ENCODE measurements at regions not wholly inside any gene's neighbourhood (a gene's known extent, or its start where the extent isn't known, plus 50 kb on each side); places are given as distances from the start of the nearest gene placed in this dataset.
"Not testable (repeated sequence)": the region's sequence is repeated elsewhere in the genome, so short reads cannot be mapped to it uniquely, and the experiment has no call there.

DNA sequence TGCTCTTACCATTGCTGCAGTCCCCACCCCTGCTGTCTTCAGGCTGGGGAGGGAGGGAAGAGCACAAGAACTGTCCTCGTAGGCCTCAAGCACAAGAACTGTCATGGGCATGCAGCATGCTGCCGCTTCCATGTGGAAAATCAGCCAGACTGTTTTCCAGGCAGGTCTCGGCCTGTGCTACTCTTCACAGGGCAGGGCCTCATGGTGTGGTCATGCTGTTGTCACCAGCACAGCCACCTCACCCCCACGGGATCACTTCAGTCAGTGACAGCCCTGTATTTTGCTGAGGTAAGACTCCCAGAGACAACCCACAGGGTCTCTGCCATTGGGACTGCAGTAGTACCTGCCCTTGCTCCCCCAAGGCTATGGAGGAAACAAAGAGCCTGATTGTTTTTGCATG lies 205.3 kb downstream of the NAP1L3 start:
- H3K4me1 Mint-ChIP-seq (ENCODE audit: low read depth), result no peaks in the 10 kb centered on the region
- H3K36me3 Mint-ChIP-seq (ENCODE audit: low read depth), result no peaks in the 10 kb centered on the region
- CTCF ChIA-PET, result no interaction called here
- no peak overlapping the region for H3K4me3 Mint-ChIP-seq
- H3K9me3 Mint-ChIP-seq, result no peaks in the 10 kb centered on the region
- DNase-seq, result no peak
- no peaks in the 10 kb centered on the region for H3K27me3 Mint-ChIP-seq (ENCODE audit: low read depth)
- no peak overlapping the region for H3K27ac Mint-ChIP-seq
- intact Hi-C loops (cut with micrococcal nuclease), result no loop called here

DNA sequence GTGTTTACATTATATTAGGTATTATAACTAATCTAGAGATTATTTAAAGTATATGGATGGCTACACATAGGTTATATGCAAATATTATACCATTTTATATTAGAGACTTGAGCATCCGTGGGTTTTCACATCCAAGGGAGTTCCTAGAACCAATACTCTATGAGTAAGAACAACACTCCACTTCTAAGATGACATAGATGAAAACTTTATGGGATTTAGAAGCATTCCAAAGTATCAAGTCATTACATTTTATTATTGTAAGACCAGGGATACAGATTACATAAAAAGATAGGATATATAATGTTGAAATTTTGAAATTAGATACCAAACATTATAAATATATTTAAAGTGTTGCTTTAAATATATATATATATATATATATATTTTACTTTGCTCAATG lies 207.0 kb downstream of the NAP1L3 start:
- Mint-ChIP-seq H3K4me3 (no peak overlapping the region), H3K36me3 (ENCODE audit: low read depth) (no peaks in the 10 kb centered on the region), H3K27ac (no peak overlapping the region), H3K9me3 (no peaks in the 10 kb centered on the region), H3K27me3 (ENCODE audit: low read depth) (no peaks in the 10 kb centered on the region), H3K4me1 (ENCODE audit: low read depth) (no peaks in the 10 kb centered on the region)
- no peak for DNase-seq
- intact Hi-C loops (cut with micrococcal nuclease), result no loop called here
- CTCF ChIA-PET, result no interaction called here

DNA sequence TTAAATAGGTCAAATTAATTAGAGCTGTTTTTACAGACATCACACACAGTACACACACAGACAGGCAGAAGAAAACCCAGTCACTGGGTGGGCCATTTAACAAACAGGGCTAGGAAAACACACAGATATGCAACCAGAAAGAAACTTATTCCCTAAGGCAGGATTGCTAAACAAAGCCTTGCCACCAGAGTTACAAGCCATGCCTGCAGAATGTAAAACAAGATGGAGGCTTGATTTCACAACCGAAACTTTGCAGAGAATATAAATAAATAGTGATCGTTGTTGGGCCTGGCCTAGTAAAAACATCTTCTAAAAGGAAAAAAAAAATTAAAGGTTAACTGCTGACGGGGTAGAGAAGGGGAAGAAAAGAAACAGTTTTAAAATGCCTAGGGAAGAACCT lies 212.3 kb downstream of the NAP1L3 start:
- Mint-ChIP-seq H3K36me3 (ENCODE audit: low read depth) (no peaks in the 10 kb centered on the region), H3K27me3 (ENCODE audit: low read depth) (no peaks in the 10 kb centered on the region), H3K4me1 (ENCODE audit: low read depth) (no peaks in the 10 kb centered on the region), H3K27ac (no peak overlapping the region), H3K4me3 (no peak overlapping the region), H3K9me3 (no peaks in the 10 kb centered on the region)
- DNase-seq, result no peak
- CTCF ChIA-PET, result no interaction called here
- intact Hi-C loops (cut with micrococcal nuclease), result no loop called here

DNA sequence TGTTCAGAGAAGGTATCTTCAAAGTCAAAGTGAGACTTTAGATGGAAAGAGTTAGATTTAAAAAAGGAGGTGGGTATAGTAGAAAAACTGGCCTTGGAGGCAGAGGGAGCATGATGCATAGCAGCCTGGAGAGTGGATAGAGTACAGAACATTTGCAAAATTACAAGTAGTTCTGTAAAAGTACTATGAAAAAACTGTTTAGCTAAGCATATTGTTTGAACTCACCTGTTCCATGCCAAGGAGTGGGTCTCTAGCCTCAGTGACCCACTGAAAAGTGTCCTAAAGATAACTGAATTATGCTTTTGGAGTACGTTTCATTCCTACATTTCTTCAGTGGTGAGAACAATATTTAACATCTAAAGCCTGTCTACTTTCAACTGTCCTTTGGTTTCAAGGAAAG lies 218.9 kb downstream of the NAP1L3 start:
- Mint-ChIP-seq H3K36me3 (ENCODE audit: low read depth) (no peaks in the 10 kb centered on the region), H3K4me1 (ENCODE audit: low read depth) (no peaks in the 10 kb centered on the region), H3K27ac (no peak overlapping the region), H3K27me3 (ENCODE audit: low read depth) (no peaks in the 10 kb centered on the region), H3K9me3 (no peaks in the 10 kb centered on the region), H3K4me3 (no peak overlapping the region)
- DNase-seq, result no peak
- CTCF ChIA-PET, result no interaction called here
- intact Hi-C loops (cut with micrococcal nuclease), result no loop called here

DNA sequence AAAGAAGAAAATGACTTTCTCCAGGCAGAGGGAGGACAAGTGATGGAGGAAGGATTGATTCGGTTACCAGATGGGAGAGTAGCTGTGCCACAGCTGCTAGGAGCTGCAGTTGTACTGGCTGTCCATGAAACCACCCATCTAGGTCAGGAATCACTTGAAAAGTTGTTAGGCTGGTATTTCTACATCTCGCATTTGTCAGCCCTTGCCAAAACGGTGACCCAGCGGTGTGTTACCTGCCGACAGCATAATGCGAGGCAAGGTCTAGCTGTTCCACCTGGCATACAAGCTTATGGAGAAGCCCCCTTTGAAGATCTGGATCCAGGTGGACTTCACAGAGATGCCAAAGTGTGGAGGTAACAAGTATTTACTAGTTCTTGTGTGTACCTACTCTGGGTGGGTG lies 238.7 kb downstream of the NAP1L3 start:
- not testable (repeated sequence) for H3K27ac Mint-ChIP-seq

DNA sequence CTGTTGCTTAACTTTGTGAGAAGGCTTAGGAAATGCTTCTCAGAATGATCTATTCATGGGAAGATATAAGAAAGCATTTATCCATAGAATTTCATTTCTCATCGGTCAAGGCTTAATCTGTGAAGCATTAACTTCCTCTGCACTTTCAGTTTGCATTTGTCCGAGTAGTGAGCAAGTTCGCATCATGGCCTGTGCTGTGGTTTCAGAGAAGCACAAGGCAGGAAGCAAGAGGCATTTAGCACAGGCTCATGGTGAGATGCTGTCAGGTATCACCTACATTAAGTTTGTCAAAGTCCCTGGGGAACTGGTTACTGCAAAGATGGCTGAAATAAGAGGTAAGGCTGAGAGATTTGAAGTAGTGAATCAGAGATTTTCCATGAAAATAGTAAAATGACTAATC lies 244.9 kb downstream of the NAP1L3 start:
- DNase-seq, result no peak
- Mint-ChIP-seq H3K27ac (no peak overlapping the region), H3K4me1 (ENCODE audit: low read depth) (no peaks in the 10 kb centered on the region), H3K27me3 (ENCODE audit: low read depth) (no peaks in the 10 kb centered on the region), H3K36me3 (ENCODE audit: low read depth) (no peaks in the 10 kb centered on the region), H3K9me3 (no peaks in the 10 kb centered on the region), H3K4me3 (no peak overlapping the region)
- CTCF ChIA-PET, result interaction anchor here (0.9 kb wide), 1 partner anchor 15 kb away, joined by 3 read pairs; no protein-coding TSS in a partner anchor
- intact Hi-C loops (cut with micrococcal nuclease), result no loop called here

More for the DNA sequence above, 238.7 kb downstream of the NAP1L3 start:
- DNase-seq; H3K4me1 Mint-ChIP-seq (ENCODE audit: low read depth); CTCF ChIA-PET; H3K9me3 Mint-ChIP-seq; H3K27me3 Mint-ChIP-seq (ENCODE audit: low read depth); intact Hi-C loops (cut with micrococcal nuclease); H3K36me3 Mint-ChIP-seq (ENCODE audit: low read depth); H3K4me3 Mint-ChIP-seq: not testable (repeated sequence)

DNA sequence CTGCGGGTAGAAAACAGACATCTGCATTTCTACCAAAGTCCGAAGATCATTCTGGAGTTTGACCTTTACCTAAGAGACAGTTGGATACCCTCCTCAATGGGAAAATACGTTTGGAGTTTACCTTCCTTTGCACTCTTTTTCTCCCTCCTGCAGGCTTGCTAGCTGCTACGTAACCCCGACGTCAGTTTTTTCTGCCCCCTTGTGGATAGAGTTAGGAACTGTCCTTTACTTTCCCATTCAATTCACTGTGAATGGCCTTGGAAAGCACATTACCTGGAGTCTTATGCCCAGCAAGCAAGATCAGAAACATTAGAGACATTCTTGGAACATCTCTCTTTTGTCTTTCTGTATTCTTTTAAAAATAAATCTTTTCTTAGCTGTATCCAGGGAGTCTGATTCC lies 250.7 kb downstream of the NAP1L3 start:
- no peaks in the 10 kb centered on the region for H3K4me1 Mint-ChIP-seq (ENCODE audit: low read depth)
- peaks cover 3% of the 10 kb centered on the region for H3K27me3 Mint-ChIP-seq (ENCODE audit: low read depth)
- H3K9me3 Mint-ChIP-seq, result no peaks in the 10 kb centered on the region
- no peak for DNase-seq
- CTCF ChIA-PET, result no interaction called here
- H3K36me3 Mint-ChIP-seq (ENCODE audit: low read depth), result no peaks in the 10 kb centered on the region
- H3K27ac Mint-ChIP-seq, result no peak overlapping the region
- no peak overlapping the region for H3K4me3 Mint-ChIP-seq
- intact Hi-C loops (cut with micrococcal nuclease), result loop anchor here (5.0 kb wide), 1 partner anchor 1190 kb away; no protein-coding TSS in a partner anchor

DNA sequence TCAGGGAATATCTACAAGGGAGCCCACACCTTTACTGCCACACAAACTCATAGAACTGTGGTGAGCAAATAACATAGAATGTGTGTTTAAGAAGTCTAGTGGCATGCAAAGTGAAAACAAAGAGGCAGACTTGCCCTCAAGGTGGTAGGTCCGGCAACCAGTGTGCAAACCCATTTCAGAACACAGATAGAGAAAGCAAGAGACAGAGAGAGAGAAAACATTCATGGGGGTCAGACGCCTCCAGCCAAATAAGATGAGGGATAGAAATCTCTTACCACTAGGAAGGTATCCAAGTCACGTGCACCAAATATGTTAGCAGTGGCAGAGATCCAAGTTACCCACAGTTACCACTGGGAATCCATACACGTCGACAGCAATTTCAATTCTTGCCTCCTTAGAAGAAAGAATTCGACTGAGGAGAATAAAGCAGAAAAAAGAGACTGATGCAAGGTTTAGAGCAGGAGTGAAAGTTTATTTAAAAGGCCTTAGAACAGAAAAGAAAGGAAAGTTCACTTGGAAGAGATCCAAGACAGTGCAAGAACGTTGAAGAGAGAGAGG lies 252.8 kb downstream of the NAP1L3 start:
- DNase-seq, result no peak
- intact Hi-C loops (cut with micrococcal nuclease), result loop anchor here (5.0 kb wide), 1 partner anchor 1188 kb away; no protein-coding TSS in a partner anchor
- H3K36me3 Mint-ChIP-seq (ENCODE audit: low read depth), result no peaks in the 10 kb centered on the region
- CTCF ChIA-PET, result no interaction called here
- H3K4me1 Mint-ChIP-seq (ENCODE audit: low read depth), result no peaks in the 10 kb centered on the region
- H3K9me3 Mint-ChIP-seq, result no peaks in the 10 kb centered on the region
- H3K27me3 Mint-ChIP-seq (ENCODE audit: low read depth), result peaks cover 3% of the 10 kb centered on the region
- H3K27ac Mint-ChIP-seq, result no peak overlapping the region
- no peak overlapping the region for H3K4me3 Mint-ChIP-seq

DNA sequence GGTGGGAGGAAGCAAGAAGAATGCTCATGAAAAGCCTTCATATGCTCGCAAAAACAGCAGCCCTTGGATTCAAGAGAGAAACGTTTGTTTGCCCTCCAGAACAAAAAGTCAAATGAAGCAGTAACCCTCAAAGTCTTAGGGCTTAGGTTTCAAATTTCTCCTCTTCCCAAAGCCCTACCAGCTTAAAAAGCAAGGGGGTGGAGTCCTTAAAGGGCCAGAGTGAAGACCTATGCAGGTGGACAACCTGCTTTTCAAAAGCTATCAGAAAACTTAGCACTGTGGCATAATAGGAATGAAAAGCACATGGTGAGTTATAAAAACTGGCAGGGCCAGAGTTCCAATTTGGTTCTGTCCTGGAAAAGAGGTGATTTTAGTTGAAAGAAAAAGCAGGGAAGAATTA lies 253.3 kb downstream of the NAP1L3 start:
- intact Hi-C loops (cut with micrococcal nuclease), result loop anchor here (5.0 kb wide), 1 partner anchor 1188 kb away; no protein-coding TSS in a partner anchor
- H3K27ac Mint-ChIP-seq, result no peak overlapping the region

DNA sequence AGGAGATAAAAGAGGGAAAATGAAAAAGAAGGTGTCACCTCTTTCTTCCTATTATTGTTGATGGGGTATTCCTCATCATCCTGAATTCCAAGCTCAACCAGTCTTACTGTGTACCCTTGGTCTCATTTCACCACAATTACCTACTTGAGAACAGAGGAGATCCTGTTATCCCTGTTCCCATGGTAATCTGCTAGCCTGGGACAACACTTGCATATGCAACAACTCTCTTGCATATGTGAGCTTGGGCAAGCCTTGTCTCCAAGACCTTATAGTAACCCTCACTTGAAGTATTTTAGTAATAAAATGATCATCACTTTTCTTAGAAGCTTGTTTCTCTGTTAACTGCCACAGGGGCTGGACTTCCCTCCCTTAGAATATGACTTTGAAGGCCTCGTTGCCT lies 253.7 kb downstream of the NAP1L3 start:
- no peak overlapping the region for H3K4me3 Mint-ChIP-seq
- intact Hi-C loops (cut with micrococcal nuclease), result loop anchor here (5.0 kb wide), 1 partner anchor 1187 kb away; no protein-coding TSS in a partner anchor
- H3K4me1 Mint-ChIP-seq (ENCODE audit: low read depth), result no peaks in the 10 kb centered on the region
- no peak overlapping the region for H3K27ac Mint-ChIP-seq
- CTCF ChIA-PET, result no interaction called here
- no peak for DNase-seq
- peaks cover 3% of the 10 kb centered on the region for H3K27me3 Mint-ChIP-seq (ENCODE audit: low read depth)
- no peaks in the 10 kb centered on the region for H3K36me3 Mint-ChIP-seq (ENCODE audit: low read depth)
- no peaks in the 10 kb centered on the region for H3K9me3 Mint-ChIP-seq

More for the DNA sequence above, 253.3 kb downstream of the NAP1L3 start:
- DNase-seq, result no peak
- CTCF ChIA-PET, result no interaction called here
- Mint-ChIP-seq H3K9me3 (no peaks in the 10 kb centered on the region), H3K4me1 (ENCODE audit: low read depth) (no peaks in the 10 kb centered on the region), H3K36me3 (ENCODE audit: low read depth) (no peaks in the 10 kb centered on the region), H3K27me3 (ENCODE audit: low read depth) (peaks cover 3% of the 10 kb centered on the region), H3K4me3 (no peak overlapping the region)

DNA sequence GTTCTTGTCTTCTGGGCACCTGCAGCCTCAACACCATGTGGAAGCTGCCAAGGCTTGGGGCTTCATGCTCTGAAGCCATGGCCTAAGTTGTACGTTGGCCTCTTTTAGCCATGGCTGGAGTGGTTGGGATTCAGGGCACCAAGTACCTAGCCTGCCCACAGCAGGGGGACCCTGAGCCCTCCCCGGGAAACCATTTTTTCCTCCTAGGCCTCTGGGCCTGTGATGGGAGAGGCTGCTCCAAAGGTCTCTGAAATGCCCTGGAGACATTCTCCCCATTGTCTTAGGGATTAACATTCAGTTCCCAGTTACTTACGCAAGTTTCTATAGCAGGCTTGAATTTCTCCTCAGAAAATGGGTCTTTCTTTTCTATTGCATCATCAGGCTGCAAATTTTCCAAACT lies 269.3 kb downstream of the NAP1L3 start:
- Mint-ChIP-seq H3K9me3 (peaks cover 4% of the 10 kb centered on the region), H3K4me1 (ENCODE audit: low read depth) (no peaks in the 10 kb centered on the region), H3K27me3 (ENCODE audit: low read depth) (no peaks in the 10 kb centered on the region), H3K27ac (no peak overlapping the region), H3K4me3 (no peak overlapping the region), H3K36me3 (ENCODE audit: low read depth) (no peaks in the 10 kb centered on the region)
- no peak for DNase-seq
- intact Hi-C loops (cut with micrococcal nuclease), result no loop called here
- CTCF ChIA-PET, result no interaction called here

DNA sequence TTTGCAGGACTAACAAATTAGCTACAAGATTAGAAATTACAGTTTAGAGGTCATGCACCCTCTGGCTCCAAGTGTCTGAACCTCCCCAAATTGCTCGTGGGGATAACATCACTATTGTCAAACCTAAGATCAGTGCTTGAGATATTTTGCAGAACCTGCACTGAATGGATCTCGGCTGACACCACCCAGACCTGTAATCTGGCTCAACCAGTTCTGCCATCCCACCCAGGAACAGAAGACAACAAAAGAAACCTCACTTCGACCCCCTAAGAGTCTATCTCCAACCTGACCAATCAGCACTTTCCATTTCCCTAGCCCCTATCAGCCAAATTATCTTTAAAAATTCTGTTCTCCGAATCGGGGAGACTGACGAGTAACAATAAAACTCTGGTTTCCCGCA lies 318.7 kb downstream of the NAP1L3 start:
- Mint-ChIP-seq H3K36me3 (ENCODE audit: low read depth) (no peaks in the 10 kb centered on the region), H3K27ac (no peak overlapping the region), H3K27me3 (ENCODE audit: low read depth) (no peaks in the 10 kb centered on the region), H3K4me3 (no peak overlapping the region), H3K4me1 (ENCODE audit: low read depth) (no peaks in the 10 kb centered on the region), H3K9me3 (no peaks in the 10 kb centered on the region)
- DNase-seq, result no peak
- CTCF ChIA-PET, result no interaction called here
- intact Hi-C loops (cut with micrococcal nuclease), result no loop called here

DNA sequence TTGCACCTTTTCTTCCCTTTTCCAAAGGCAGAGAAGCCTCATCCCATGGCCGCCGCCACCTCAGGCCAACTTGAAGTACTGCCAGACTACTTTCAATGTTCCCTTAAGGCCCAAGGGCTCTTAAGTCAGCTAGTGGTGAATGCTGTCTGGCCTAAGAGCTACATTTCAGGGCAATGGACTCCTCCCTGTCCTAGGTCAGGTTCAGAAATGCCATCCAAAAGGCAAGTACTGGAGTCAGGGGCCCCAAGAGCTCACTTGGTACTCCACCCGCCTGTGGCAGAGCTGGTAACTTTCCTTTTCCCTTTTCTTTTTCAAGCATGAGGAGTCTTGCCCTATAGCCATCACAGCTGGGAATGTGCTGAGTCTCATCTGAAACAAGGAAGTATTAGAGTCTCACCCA lies 327.1 kb downstream of the NAP1L3 start:
- no peaks in the 10 kb centered on the region for H3K36me3 Mint-ChIP-seq (ENCODE audit: low read depth)
- no peak overlapping the region for H3K4me3 Mint-ChIP-seq
- DNase-seq, result no peak
- intact Hi-C loops (cut with micrococcal nuclease), result no loop called here
- H3K4me1 Mint-ChIP-seq (ENCODE audit: low read depth), result no peaks in the 10 kb centered on the region
- no peaks in the 10 kb centered on the region for H3K27me3 Mint-ChIP-seq (ENCODE audit: low read depth)
- CTCF ChIA-PET, result no interaction called here
- peaks cover 1% of the 10 kb centered on the region for H3K9me3 Mint-ChIP-seq
- no peak overlapping the region for H3K27ac Mint-ChIP-seq

DNA sequence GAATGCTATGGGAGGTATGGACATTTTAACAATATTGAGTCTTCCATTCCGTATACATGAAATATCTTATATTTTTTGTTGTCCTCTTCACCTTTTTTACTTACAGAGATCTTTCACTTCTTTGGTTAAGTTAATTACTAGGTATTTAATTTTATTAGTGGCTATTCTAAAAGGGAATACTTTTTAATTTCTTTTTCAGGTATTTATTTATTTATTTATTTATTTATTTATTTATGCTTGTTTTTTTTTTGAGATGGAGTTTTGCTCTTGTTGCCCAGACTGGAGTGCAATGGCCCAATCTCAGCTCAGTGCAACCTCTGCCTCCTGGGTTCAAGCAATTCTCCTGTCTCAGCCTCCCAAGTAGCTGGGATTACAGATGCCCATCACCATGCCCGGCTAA lies 329.1 kb downstream of the NAP1L3 start:
- H3K27ac Mint-ChIP-seq; H3K27me3 Mint-ChIP-seq (ENCODE audit: low read depth); CTCF ChIA-PET; intact Hi-C loops (cut with micrococcal nuclease); H3K9me3 Mint-ChIP-seq; H3K36me3 Mint-ChIP-seq (ENCODE audit: low read depth); H3K4me3 Mint-ChIP-seq; H3K4me1 Mint-ChIP-seq (ENCODE audit: low read depth); DNase-seq: not testable (repeated sequence)

Measured in activated naive CD4-positive, alpha-beta T cell treated with anti-CD3 and anti-CD28 coated beads for 36 hours (primary cell).